Fibroblast of lung (primary cell): ENCODE measurements at regions not wholly inside any gene's neighbourhood (a gene's known extent, or its start where the extent isn't known, plus 50 kb on each side); places are given as distances from the start of the nearest gene placed in this dataset.

Source experiments
- DNase-seq, 2 donors: peaks; one replicate each; pipeline versions ENCODE4 v3.0.0 to v3.0.0-alpha.2; 2010; ENCODE audit warnings: low read depth in 2 of 2
- H2AFZ ChIP-seq: 2 replicates; pipeline ENCODE4 v1.5.1; 2012; ENCODE audit warnings: low read length, control low read depth, inconsistent platforms
- H3K27ac ChIP-seq: 2 replicates; pipeline ENCODE4 v1.5.1; 2011; ENCODE audit warnings: low read length, control low read depth; ENCODE audit not compliant: insufficient read depth
- H3K27me3 ChIP-seq: 2 replicates; pipeline ENCODE4 v1.5.1; 2011; ENCODE audit warnings: mild to moderate bottlenecking, low read length; ENCODE audit not compliant: control insufficient read depth, insufficient read depth
- H3K36me3 ChIP-seq: 2 replicates; pipeline ENCODE4 v1.5.1; 2011; ENCODE audit warnings: low read length; ENCODE audit not compliant: control insufficient read depth, insufficient read depth
- H3K4me1 ChIP-seq: 2 replicates; pipeline ENCODE4 v1.5.1; 2011; ENCODE audit warnings: low read length; ENCODE audit not compliant: control insufficient read depth, insufficient read depth; ENCODE audit errors: extremely low read depth
- H3K4me2 ChIP-seq: 2 replicates; pipeline ENCODE4 v1.5.1; 2011; ENCODE audit warnings: low read length, control low read depth; ENCODE audit not compliant: insufficient read depth; ENCODE audit errors: extremely low read depth
- H3K4me3 ChIP-seq, 4 experiments: fragments of 200-600 bp in 1 of 4; sonication (generic) in 1 of 4; replicated peaks in 1 of 4; 2 replicates each; pipeline ENCODE4 v1.5.1; 2011 to 2016; ENCODE audit warnings: low read length in 4 of 4, low read depth in 3 of 4, mild to moderate bottlenecking in 3 of 4, control low read depth in 2 of 4, inconsistent platforms in 1 of 4, mixed read lengths in 1 of 4; ENCODE audit not compliant: insufficient read depth in 1 of 4; ENCODE audit errors: control extremely low read depth in 1 of 4
- H3K79me2 ChIP-seq: 2 replicates; pipeline ENCODE4 v1.5.1; 2012; ENCODE audit warnings: mild to moderate bottlenecking, low read length, inconsistent platforms; ENCODE audit not compliant: control insufficient read depth, insufficient read depth
- H3K9ac ChIP-seq: 2 replicates; pipeline ENCODE4 v1.5.1; 2011; ENCODE audit warnings: mild to moderate bottlenecking, low read length, control low read depth; ENCODE audit not compliant: insufficient read depth
- H3K9me3 ChIP-seq: 2 replicates; pipeline ENCODE4 v1.5.1; 2012; ENCODE audit warnings: low read depth, low read length; ENCODE audit not compliant: control insufficient read depth, insufficient read depth
- H4K20me1 ChIP-seq: 2 replicates; pipeline ENCODE4 v1.5.1; 2011; ENCODE audit warnings: low read length; ENCODE audit not compliant: control insufficient read depth, insufficient read depth; ENCODE audit errors: extremely low read depth
- EZH2 ChIP-seq: IDR thresholded peaks from 2 replicates; pipeline ENCODE4 v1.5.1; 2012; ENCODE audit warnings: low read length, control low read depth, mild to moderate bottlenecking; ENCODE audit errors: missing control alignments
- TF ChIP-seq, protein P1 (sequence below), 2 donors: IDR thresholded peaks in 1 of 2; conservative IDR thresholded peaks in 1 of 2; 1 replicate in 1 of 2; 2 replicates in 1 of 2; pipeline ENCODE4 v1.5.1; 2011 to 2012; ENCODE audit warnings: low read length in 2 of 2, control low read depth in 1 of 2, inconsistent platforms in 1 of 2, low read depth in 1 of 2, mild to moderate bottlenecking in 1 of 2

DNA sequence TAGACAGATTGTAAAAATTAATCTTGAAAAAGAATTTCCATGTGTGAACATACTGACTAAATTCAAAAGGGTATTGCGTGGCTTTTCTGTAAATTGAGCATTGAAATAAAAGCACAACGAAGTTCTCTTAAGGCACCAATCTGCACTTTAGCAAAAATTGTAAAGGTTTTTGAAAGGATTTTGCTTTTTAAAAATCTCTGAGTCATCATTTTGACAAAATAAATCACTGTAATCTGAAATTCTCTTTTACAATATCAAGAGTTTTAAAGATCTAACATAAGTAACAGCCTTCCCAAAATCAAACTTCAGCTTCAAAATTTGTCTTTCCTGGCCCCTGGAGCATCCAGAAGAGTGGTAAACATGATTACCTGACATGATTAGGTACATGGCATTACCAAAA, 830.9 kb upstream of the AGA start:
- Histone ChIP-seq H3K4me2 (no peak overlapping the region), H3K79me2 (no peaks in the 10 kb centered on the region), H2AFZ (no peak overlapping the region), H3K9ac (no peak overlapping the region), H3K4me1 (no peaks in the 10 kb centered on the region), H3K27ac (no peak overlapping the region), H3K36me3 (no peaks in the 10 kb centered on the region), H3K27me3 (no peaks in the 10 kb centered on the region), H3K4me3 (no peak overlapping the region), H3K9me3 (no peaks in the 10 kb centered on the region), H4K20me1 (no peaks in the 10 kb centered on the region)
- TF ChIP-seq EZH2: no peak
- TF ChIP-seq, protein P1, sequence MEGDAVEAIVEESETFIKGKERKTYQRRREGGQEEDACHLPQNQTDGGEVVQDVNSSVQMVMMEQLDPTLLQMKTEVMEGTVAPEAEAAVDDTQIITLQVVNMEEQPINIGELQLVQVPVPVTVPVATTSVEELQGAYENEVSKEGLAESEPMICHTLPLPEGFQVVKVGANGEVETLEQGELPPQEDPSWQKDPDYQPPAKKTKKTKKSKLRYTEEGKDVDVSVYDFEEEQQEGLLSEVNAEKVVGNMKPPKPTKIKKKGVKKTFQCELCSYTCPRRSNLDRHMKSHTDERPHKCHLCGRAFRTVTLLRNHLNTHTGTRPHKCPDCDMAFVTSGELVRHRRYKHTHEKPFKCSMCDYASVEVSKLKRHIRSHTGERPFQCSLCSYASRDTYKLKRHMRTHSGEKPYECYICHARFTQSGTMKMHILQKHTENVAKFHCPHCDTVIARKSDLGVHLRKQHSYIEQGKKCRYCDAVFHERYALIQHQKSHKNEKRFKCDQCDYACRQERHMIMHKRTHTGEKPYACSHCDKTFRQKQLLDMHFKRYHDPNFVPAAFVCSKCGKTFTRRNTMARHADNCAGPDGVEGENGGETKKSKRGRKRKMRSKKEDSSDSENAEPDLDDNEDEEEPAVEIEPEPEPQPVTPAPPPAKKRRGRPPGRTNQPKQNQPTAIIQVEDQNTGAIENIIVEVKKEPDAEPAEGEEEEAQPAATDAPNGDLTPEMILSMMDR (conservative IDR thresholded peaks at IDR 0.05 in 1 of 2, IDR thresholded peaks at IDR 0.05 in 1 of 2; ENCODE audit: low read depth in 1 of 2, low read length in 2 of 2): no peak
- DNase-seq: no peak

DNA sequence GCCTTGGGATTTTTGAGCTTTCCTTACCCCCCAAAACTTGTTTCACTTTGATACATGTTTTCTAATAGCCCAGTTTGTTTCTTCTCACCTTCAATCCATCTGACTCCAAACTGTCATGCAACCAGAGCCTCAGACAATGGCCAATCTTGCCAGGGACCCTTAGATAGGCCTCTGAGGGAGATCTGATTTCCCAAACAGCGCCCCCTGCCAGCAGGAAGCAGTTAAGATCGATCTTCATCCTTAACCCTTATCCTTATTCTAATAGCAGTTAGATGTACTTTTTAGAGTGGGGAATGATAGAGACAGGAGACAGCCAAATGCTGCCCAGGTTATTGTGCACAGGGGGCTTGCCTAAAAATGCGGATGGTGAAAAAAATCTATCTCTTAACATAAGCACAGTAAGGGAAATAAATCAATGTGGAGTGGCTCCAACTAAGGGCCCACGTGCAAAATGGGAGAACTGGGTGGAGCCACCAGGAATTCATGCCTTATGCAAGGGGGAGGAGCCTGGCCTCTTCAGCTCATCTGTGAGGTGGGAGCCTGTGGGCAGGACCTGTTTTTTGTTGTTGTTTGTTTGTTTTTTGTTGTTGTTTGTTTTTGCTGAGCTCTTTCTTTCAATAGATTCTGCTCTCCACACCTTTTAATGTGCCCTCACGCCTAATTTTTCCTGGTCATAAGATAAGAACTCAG, 833.6 kb upstream of the AGA start:
- H3K9ac ChIP-seq: no peak overlapping the region
- H3K4me1 ChIP-seq: no peaks in the 10 kb centered on the region
- no peak overlapping the region for H3K4me2 ChIP-seq
- H2AFZ ChIP-seq: no peak overlapping the region
- no peaks in the 10 kb centered on the region for H3K27me3 ChIP-seq
- H4K20me1 ChIP-seq: no peaks in the 10 kb centered on the region
- no peak for DNase-seq
- no peak overlapping the region for H3K4me3 ChIP-seq
- no peaks in the 10 kb centered on the region for H3K36me3 ChIP-seq
- H3K9me3 ChIP-seq: no peaks in the 10 kb centered on the region
- H3K79me2 ChIP-seq: no peaks in the 10 kb centered on the region
- TF ChIP-seq, protein P1 (conservative IDR thresholded peaks at IDR 0.05 in 1 of 2, IDR thresholded peaks at IDR 0.05 in 1 of 2; ENCODE audit: low read depth in 1 of 2, low read length in 2 of 2): no peak
- no peak for TF ChIP-seq EZH2
- no peak overlapping the region for H3K27ac ChIP-seq

DNA sequence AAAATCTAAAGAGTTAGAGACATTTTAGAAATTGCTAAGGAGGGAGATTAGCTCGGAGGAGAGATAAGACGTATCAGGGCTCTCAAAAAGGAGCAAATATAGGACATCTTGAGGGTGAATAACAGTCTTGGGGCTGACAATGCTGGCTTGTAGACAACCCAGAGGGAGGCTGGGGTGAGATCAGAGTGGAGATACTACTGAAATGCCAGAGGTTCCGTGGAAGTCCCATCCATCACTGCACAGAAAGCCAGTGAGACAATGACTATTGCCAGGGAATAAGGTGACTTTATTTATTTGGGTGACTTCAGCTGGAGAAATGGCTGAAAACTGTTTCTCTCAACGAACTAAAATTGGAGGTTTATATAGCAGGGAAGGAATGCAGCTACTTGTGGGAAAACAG, 838.1 kb upstream of the AGA start:
- Histone ChIP-seq H3K27ac (no peak overlapping the region), H3K9me3 (no peaks in the 10 kb centered on the region), H3K36me3 (no peaks in the 10 kb centered on the region), H3K9ac (no peak overlapping the region), H2AFZ (no peak overlapping the region), H3K27me3 (no peaks in the 10 kb centered on the region), H4K20me1 (no peaks in the 10 kb centered on the region), H3K4me1 (no peaks in the 10 kb centered on the region), H3K4me3 (no peak overlapping the region), H3K4me2 (no peak overlapping the region), H3K79me2 (no peaks in the 10 kb centered on the region)
- no peak for DNase-seq
- TF ChIP-seq EZH2: no peak
- TF ChIP-seq, protein P1 (conservative IDR thresholded peaks at IDR 0.05 in 1 of 2, IDR thresholded peaks at IDR 0.05 in 1 of 2; ENCODE audit: low read depth in 1 of 2, low read length in 2 of 2): no peak
